BJ (cell line): ENCODE measurements at regions not wholly inside any gene's neighbourhood (a gene's known extent, or its start where the extent isn't known, plus 50 kb on each side); places are given as distances from the start of the nearest gene placed in this dataset.

Source experiments
- CTCF ChIA-PET: fragments of 350-600 bp; formaldehyde crosslinking; extraction: SDS; loops from one replicate; lab custom pipeline; 2021; ENCODE audit warnings: antibody characterized with exemption, inconsistent platforms; lab: Yijun Ruan, JAX
- POLR2A ChIA-PET: fragments of 300-600 bp; sonication (Branson Sonifier 250); formaldehyde crosslinking; extraction: SDS; loops from one replicate; lab custom pipeline; 2021; ENCODE audit warnings: antibody characterized with exemption; lab: Charles Lee
- DNase-seq: peaks from one replicate; pipeline ENCODE4 v3.0.0-alpha.2; 2011; ENCODE audit warnings: low read depth
- H3K27me3 ChIP-seq: 2 replicates; pipeline ENCODE4 v1.6.0; 2011; ENCODE audit warnings: low read length; ENCODE audit not compliant: control insufficient read depth, insufficient read depth
- H3K36me3 ChIP-seq: 2 replicates; pipeline ENCODE4 v1.5.1; 2011; ENCODE audit warnings: low read length; ENCODE audit not compliant: control insufficient read depth, insufficient read depth
- H3K4me3 ChIP-seq: 2 replicates; pipeline ENCODE4 v1.5.1; 2011; ENCODE audit warnings: low read depth, mild to moderate bottlenecking, control low read depth, low read length
- CTCF ChIP-seq: IDR thresholded peaks from 2 replicates; pipeline ENCODE4 v1.5.1; 2011; ENCODE audit warnings: low read depth, mild to moderate bottlenecking, control low read depth, inconsistent platforms, low read length, moderate library complexity; ENCODE audit not compliant: insufficient read depth

GRCh38 chr7:24463474-24463873 is 109.8 kb upstream of the PALS2 start:
- no peak overlapping the region for H3K4me3 ChIP-seq
- DNase-seq = no peak
- CTCF ChIA-PET = interaction anchor here (0.6 kb wide), 1 partner anchor 1622 kb away, joined by 3 read pairs; no protein-coding TSS in a partner anchor
- TF ChIP-seq CTCF = no peak
- H3K36me3 ChIP-seq = no peaks in the 10 kb centered on the region
- no peaks in the 10 kb centered on the region; the same call in 1 of the 2 replicates for H3K27me3 ChIP-seq
- POLR2A ChIA-PET = interaction anchor here (0.5 kb wide), 1 partner anchor 23 kb away, joined by 3 read pairs; no protein-coding TSS in a partner anchor

GRCh38 chr7:24464861-24465260 is 108.4 kb upstream of the PALS2 start:
- ChIA-PET CTCF (no interaction called here), POLR2A (no interaction called here)
- H3K4me3 ChIP-seq = no peak overlapping the region

GRCh38 chr7:24466168-24466768 is 107.0 kb upstream of the PALS2 start:
- H3K36me3 ChIP-seq = no peaks in the 10 kb centered on the region
- no peaks in the 10 kb centered on the region; the same call in 1 of the 2 replicates for H3K27me3 ChIP-seq
- ChIA-PET CTCF (no interaction called here), POLR2A (no interaction called here)
- no peak for DNase-seq
- no peak overlapping the region for H3K4me3 ChIP-seq
- no peak for TF ChIP-seq CTCF

More at GRCh38 chr7:24464861-24465260, 108.4 kb upstream of the PALS2 start:
- Histone ChIP-seq H3K27me3 (no peaks in the 10 kb centered on the region; the same call in 1 of the 2 replicates), H3K36me3 (no peaks in the 10 kb centered on the region)
- DNase-seq = no peak
- no peak for TF ChIP-seq CTCF

GRCh38 chr7:24469118-24469517 is 104.1 kb upstream of the PALS2 start:
- ChIA-PET POLR2A (no interaction called here), CTCF (no interaction called here)
- H3K4me3 ChIP-seq = no peak overlapping the region
- no peaks in the 10 kb centered on the region for H3K36me3 ChIP-seq
- no peaks in the 10 kb centered on the region for H3K27me3 ChIP-seq
- no peak for DNase-seq
- no peak for TF ChIP-seq CTCF

GRCh38 chr7:24472093-24472492 is 101.2 kb upstream of the PALS2 start:
- ChIA-PET POLR2A (no interaction called here), CTCF (no interaction called here)
- no peak for DNase-seq
- no peak for TF ChIP-seq CTCF
- Histone ChIP-seq H3K4me3 (no peak overlapping the region), H3K27me3 (no peaks in the 10 kb centered on the region), H3K36me3 (no peaks in the 10 kb centered on the region)
